ENCODE measurements at regions not wholly inside any gene's neighbourhood (a gene's known extent, or its start where the extent isn't known, plus 50 kb on each side); places are given as distances from the start of the nearest gene placed in this dataset.
"Not testable (repeated sequence)": the region's sequence is repeated elsewhere in the genome, so short reads cannot be mapped to it uniquely, and the experiment has no call there.

- Histone ChIP-seq H3F3A (ENCODE audit: insufficient read depth, low read length, poor library complexity, severe bottlenecking) (no peaks in the 10 kb centered on the region), H3K27ac (ENCODE audit: low read length) (no peak overlapping the region), H3K9me2 (ENCODE audit: insufficient read depth, low read length) (no peaks in the 10 kb centered on the region), H2AFZ (ENCODE audit: low read depth, low read length) (no peak overlapping the region), H3K4me2 (ENCODE audit: low read length) (no peak overlapping the region), H3K4me3 (ENCODE audit: low read length) (no peak overlapping the region), H3K9ac (ENCODE audit: low read length) (no peak overlapping the region), H3K27me3 (ENCODE audit: insufficient read depth, low read depth, low read length) (no peaks in the 10 kb centered on the region), H3K9me3 (ENCODE audit: low read length) (peaks cover 4% of the 10 kb centered on the region), H4K20me1 (ENCODE audit: insufficient read depth) (no peaks in the 10 kb centered on the region), H3K79me2 (replicated peaks; ENCODE audit: insufficient read depth, low read length) (no peaks in the 10 kb centered on the region), H3K36me3 (ENCODE audit: insufficient read depth, low read length) (no peaks in the 10 kb centered on the region)
- no peak for TF ChIP-seq REST (IDR thresholded peaks at IDR 0.05; ENCODE audit: borderline replicate concordance)
- no peak for TF ChIP-seq TAF1 (IDR thresholded peaks at IDR 0.05; ENCODE audit: low read depth)
- no peak for TF ChIP-seq MXI1 (conservative IDR thresholded peaks at IDR 0.05; ENCODE audit: poor library complexity, severe bottlenecking)
- no peak for TF ChIP-seq POLR2AphosphoS5 (IDR thresholded peaks at IDR 0.05)
- no peak for TF ChIP-seq EZH2 (IDR thresholded peaks at IDR 0.05; ENCODE audit: borderline replicate concordance, insufficient read depth, low read length, poor library complexity, severe bottlenecking)
- no peak for TF ChIP-seq CTCF (IDR thresholded peaks at IDR 0.05; ENCODE audit: poor library complexity, severe bottlenecking)
- no peak for TF ChIP-seq SMC3 (conservative IDR thresholded peaks at IDR 0.05; ENCODE audit: poor library complexity)
- no peak for TF ChIP-seq RAD21 (conservative IDR thresholded peaks at IDR 0.05)
- no peak for TF ChIP-seq EP300 (conservative IDR thresholded peaks at IDR 0.05; ENCODE audit: poor library complexity, severe bottlenecking)
These were observed 448.3 kb downstream of the SOX11 start for GRCh38 chr2:6140509-6140908.

- TF ChIP-seq REST (IDR thresholded peaks at IDR 0.05; ENCODE audit: borderline replicate concordance), result no peak
- no peak for TF ChIP-seq SMC3 (conservative IDR thresholded peaks at IDR 0.05; ENCODE audit: poor library complexity)
- no peak for TF ChIP-seq EP300 (conservative IDR thresholded peaks at IDR 0.05; ENCODE audit: poor library complexity, severe bottlenecking)
- no peak for TF ChIP-seq MXI1 (conservative IDR thresholded peaks at IDR 0.05; ENCODE audit: poor library complexity, severe bottlenecking)
- no peak for TF ChIP-seq EZH2 (IDR thresholded peaks at IDR 0.05; ENCODE audit: borderline replicate concordance, insufficient read depth, low read length, poor library complexity, severe bottlenecking)
- no peak for TF ChIP-seq POLR2AphosphoS5 (IDR thresholded peaks at IDR 0.05)
- TF ChIP-seq TAF1 (IDR thresholded peaks at IDR 0.05; ENCODE audit: low read depth), result no peak
- no peak for TF ChIP-seq CTCF (IDR thresholded peaks at IDR 0.05; ENCODE audit: poor library complexity, severe bottlenecking)
- no peak for TF ChIP-seq RAD21 (conservative IDR thresholded peaks at IDR 0.05)
- H3K36me3 ChIP-seq (ENCODE audit: insufficient read depth, low read length), result no peaks in the 10 kb centered on the region
- peaks cover 4% of the 10 kb centered on the region for H3K9me3 ChIP-seq (ENCODE audit: low read length)
- H3K9ac ChIP-seq (ENCODE audit: low read length), result no peak overlapping the region
- H4K20me1 ChIP-seq (ENCODE audit: insufficient read depth), result no peaks in the 10 kb centered on the region
- H3K4me3 ChIP-seq (ENCODE audit: low read length), result no peak overlapping the region
- H2AFZ ChIP-seq (ENCODE audit: low read depth, low read length), result no peak overlapping the region
- H3K79me2 ChIP-seq (replicated peaks; ENCODE audit: insufficient read depth, low read length), result no peaks in the 10 kb centered on the region
- H3K27me3 ChIP-seq (ENCODE audit: insufficient read depth, low read depth, low read length), result no peaks in the 10 kb centered on the region
- no peaks in the 10 kb centered on the region for H3K9me2 ChIP-seq (ENCODE audit: insufficient read depth, low read length)
- H3K4me2 ChIP-seq (ENCODE audit: low read length), result no peak overlapping the region
- no peak overlapping the region for H3K27ac ChIP-seq (ENCODE audit: low read length)
- no peaks in the 10 kb centered on the region for H3F3A ChIP-seq (ENCODE audit: insufficient read depth, low read length, poor library complexity, severe bottlenecking)
These were observed 451.6 kb downstream of the SOX11 start for GRCh38 chr2:6143812-6144211.

- not testable (repeated sequence) for H3K9ac ChIP-seq (ENCODE audit: low read length); H3K4me3 ChIP-seq (ENCODE audit: low read length); H3K4me2 ChIP-seq (ENCODE audit: low read length); H3K9me2 ChIP-seq (ENCODE audit: insufficient read depth, low read length); H4K20me1 ChIP-seq (ENCODE audit: insufficient read depth); H3K9me3 ChIP-seq (ENCODE audit: low read length); H3K27me3 ChIP-seq (ENCODE audit: insufficient read depth, low read depth, low read length); H3K27ac ChIP-seq (ENCODE audit: low read length); H3K36me3 ChIP-seq (ENCODE audit: insufficient read depth, low read length); H2AFZ ChIP-seq (ENCODE audit: low read depth, low read length); H3K79me2 ChIP-seq (replicated peaks; ENCODE audit: insufficient read depth, low read length); H3F3A ChIP-seq (ENCODE audit: insufficient read depth, low read length, poor library complexity, severe bottlenecking)
These were observed 455.0 kb downstream of the SOX11 start for GRCh38 chr2:6147215-6147614.

Measured in neural cell (in vitro differentiated cells).